Muscle of leg (tissue), 3 donors: ENCODE measurements at regions not wholly inside any gene's neighbourhood (a gene's known extent, or its start where the extent isn't known, plus 50 kb on each side); places are given as distances from the start of the nearest gene placed in this dataset.

Experiments
- DNase-seq: peaks from one replicate; pipeline ENCODE4 v3.0.0; 2013
- H3K27ac ChIP-seq: one replicate; pipeline ENCODE4 v1.5.1; 2013; ENCODE audit warnings: mild to moderate bottlenecking, low read length, control low read depth
- H3K27me3 ChIP-seq: one replicate; pipeline ENCODE4 v1.6.1; 2013; ENCODE audit warnings: low read length; ENCODE audit not compliant: control insufficient read depth, insufficient read depth
- H3K36me3 ChIP-seq: one replicate; pipeline ENCODE4 v1.6.1; 2013; ENCODE audit warnings: low read length; ENCODE audit not compliant: control insufficient read depth, insufficient read depth
- H3K4me1 ChIP-seq: one replicate; pipeline ENCODE4 v1.6.1; 2013; ENCODE audit warnings: low read length; ENCODE audit not compliant: control insufficient read depth, insufficient read depth
- H3K4me3 ChIP-seq: one replicate; pipeline ENCODE4 v1.5.1; 2013; ENCODE audit warnings: low read length, control low read depth
- H3K9me3 ChIP-seq: replicated peaks from 2 replicates; pipeline ENCODE4 v1.6.1; 2013; ENCODE audit warnings: low read depth, low read length; ENCODE audit not compliant: control insufficient read depth
- WGBS: methylation state at CpG from one replicate; pipeline ENCODE4 v1.1.5; 2013; ENCODE audit warnings: missing lambda C conversion rate; ENCODE audit not compliant: insufficient coverage; 5-methylcytosine and 5-hydroxymethylcytosine counted together

- no peaks in the 10 kb centered on the region for H3K4me1 ChIP-seq
- H3K4me3 ChIP-seq: no peak overlapping the region
- H3K9me3 ChIP-seq: no peaks in the 10 kb centered on the region
- no peak overlapping the region for H3K27ac ChIP-seq
- no peaks in the 10 kb centered on the region for H3K36me3 ChIP-seq
- no peak for DNase-seq
- H3K27me3 ChIP-seq: no peaks in the 10 kb centered on the region
- WGBS: 93% methylated on average over 10 of the region's 10 CpGs
Observed at GRCh38 chr4:32215277-32215676, 1495.1 kb downstream of the PCDH7 start.

- H3K27ac ChIP-seq: no peak overlapping the region
- no peak overlapping the region for H3K4me3 ChIP-seq
- DNase-seq: no peak
- H3K4me1 ChIP-seq: no peaks in the 10 kb centered on the region
- 90% methylated on average over 3 of the region's 9 CpGs for WGBS
- H3K9me3 ChIP-seq: no peaks in the 10 kb centered on the region
- H3K36me3 ChIP-seq: no peaks in the 10 kb centered on the region
- H3K27me3 ChIP-seq: no peaks in the 10 kb centered on the region
Observed at GRCh38 chr4:32216502-32216901, 1496.3 kb downstream of the PCDH7 start.

DNA sequence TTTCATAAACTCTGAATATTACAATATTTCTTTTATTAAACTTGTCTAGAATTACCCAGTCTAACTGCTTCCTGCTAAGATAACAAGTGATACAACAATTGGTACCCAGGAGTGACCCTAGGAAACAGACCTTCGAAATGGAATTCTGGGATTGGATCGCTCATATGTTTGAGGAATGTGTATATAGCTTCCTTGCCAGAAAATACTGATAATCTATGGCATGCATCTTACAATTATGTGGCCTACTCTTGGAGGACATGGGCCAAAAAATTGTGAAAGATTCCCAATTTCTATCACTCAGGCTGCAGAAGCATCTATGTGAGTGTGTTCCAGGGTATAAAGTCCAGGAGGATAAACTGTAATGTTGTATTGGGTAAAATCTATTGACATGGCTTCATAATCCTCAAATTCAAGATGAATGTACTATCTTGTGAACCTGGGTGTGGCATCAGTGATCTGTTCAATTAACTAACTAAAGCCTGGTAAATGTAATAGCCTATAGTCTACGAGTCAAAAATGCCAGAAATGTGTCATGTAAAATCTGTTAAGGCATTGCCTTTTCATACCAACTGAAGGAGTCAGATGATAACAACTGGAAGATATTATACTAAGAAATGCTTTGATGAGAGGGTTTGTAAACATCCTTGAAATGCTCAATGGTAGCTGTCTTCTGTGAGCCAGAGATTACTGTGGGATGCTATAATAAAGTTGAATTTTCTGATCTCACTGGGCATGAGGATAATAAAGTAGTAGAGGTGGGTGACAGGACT, 1499.3 kb downstream of the PCDH7 start:
- no peak overlapping the region for H3K4me3 ChIP-seq
- no peaks in the 10 kb centered on the region for H3K9me3 ChIP-seq
- no peak overlapping the region for H3K27ac ChIP-seq
- DNase-seq: no peak
- H3K4me1 ChIP-seq: no peaks in the 10 kb centered on the region
- H3K36me3 ChIP-seq: no peaks in the 10 kb centered on the region
- H3K27me3 ChIP-seq: no peaks in the 10 kb centered on the region
- WGBS: no CpG with 5 or more reads among the region's 3 CpGs

DNA sequence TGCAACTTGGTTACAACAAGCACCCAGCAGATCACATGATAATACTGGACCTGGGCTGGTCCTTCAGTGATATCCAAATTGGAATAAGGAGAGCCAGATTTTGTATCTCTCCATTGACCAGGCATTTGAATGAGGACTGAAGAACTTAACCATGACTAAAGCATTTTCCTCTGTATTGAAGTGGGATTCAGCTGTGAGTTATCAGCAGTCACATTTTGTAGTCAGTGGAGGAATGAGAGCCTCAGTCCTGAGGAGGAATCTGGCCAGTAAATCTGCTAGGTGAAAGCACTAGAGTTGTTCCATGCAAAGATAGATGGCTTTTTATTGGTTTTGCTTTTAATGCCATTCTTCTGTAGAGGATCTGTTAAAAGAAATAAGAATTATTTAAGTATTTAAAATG, 1506.0 kb downstream of the PCDH7 start:
- H3K4me1 ChIP-seq: no peaks in the 10 kb centered on the region
- H3K36me3 ChIP-seq: no peaks in the 10 kb centered on the region
- no peak for DNase-seq
- H3K4me3 ChIP-seq: no peak overlapping the region
- no peaks in the 10 kb centered on the region for H3K9me3 ChIP-seq
- no peak overlapping the region for H3K27ac ChIP-seq
- no peaks in the 10 kb centered on the region for H3K27me3 ChIP-seq

DNA sequence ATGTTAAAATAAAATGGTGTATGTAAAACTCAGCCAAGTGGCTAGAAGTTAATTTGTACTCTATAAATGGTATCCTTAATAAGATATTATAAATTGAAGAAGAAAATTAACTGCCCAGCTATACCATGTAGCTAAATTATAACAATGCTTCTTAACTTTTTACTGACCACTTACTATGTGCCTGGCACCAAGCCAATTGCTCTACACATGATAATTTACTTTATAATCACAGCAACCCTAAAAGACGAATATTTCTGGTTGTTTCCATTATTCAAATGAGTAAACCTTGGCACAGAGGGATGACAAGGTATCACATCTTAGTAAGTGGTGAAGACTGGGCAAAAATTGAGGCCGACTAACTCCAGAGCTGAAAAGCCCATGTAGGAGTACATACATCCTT, 1506.6 kb downstream of the PCDH7 start:
- no peak overlapping the region for H3K4me3 ChIP-seq
- no peaks in the 10 kb centered on the region for H3K9me3 ChIP-seq
- H3K36me3 ChIP-seq: no peaks in the 10 kb centered on the region
- H3K27me3 ChIP-seq: no peaks in the 10 kb centered on the region
- H3K4me1 ChIP-seq: no peaks in the 10 kb centered on the region
- no peak overlapping the region for H3K27ac ChIP-seq
- no CpG with 5 or more reads among the region's 2 CpGs for WGBS
- no peak for DNase-seq

GRCh38 chr4:32243926-32244325, 1523.8 kb downstream of the PCDH7 start:
- DNase-seq: no peak
- WGBS: no CpG with 5 or more reads among the region's 3 CpGs
- Histone ChIP-seq H3K4me1 (no peaks in the 10 kb centered on the region), H3K36me3 (no peaks in the 10 kb centered on the region), H3K9me3 (no peaks in the 10 kb centered on the region), H3K4me3 (no peak overlapping the region), H3K27me3 (no peaks in the 10 kb centered on the region), H3K27ac (no peak overlapping the region)

DNA sequence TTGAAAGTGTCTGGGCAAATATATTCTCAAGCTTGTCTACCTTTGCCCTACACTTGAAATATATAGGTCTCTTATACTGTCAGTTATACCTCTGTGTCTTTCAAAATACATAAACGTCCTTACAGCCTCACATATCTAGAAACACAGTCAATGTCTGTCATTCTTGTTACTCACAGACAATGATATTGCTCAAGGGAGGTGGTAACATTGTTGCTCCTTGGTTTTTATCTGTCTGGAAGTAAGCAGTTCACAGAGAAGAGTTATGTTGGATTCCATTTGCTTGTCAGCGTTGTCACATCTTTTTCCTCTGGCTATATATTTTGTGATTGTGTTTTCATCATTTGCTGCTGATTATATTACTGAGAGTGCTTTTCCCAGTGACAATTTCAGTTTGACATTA, 1528.9 kb downstream of the PCDH7 start:
- WGBS: no CpG with 5 or more reads among the region's 2 CpGs
- no peak overlapping the region for H3K4me3 ChIP-seq
- no peak overlapping the region for H3K27ac ChIP-seq
- no peak for DNase-seq
- H3K36me3 ChIP-seq: no peaks in the 10 kb centered on the region
- H3K9me3 ChIP-seq: no peaks in the 10 kb centered on the region
- no peaks in the 10 kb centered on the region for H3K4me1 ChIP-seq
- H3K27me3 ChIP-seq: no peaks in the 10 kb centered on the region

DNA sequence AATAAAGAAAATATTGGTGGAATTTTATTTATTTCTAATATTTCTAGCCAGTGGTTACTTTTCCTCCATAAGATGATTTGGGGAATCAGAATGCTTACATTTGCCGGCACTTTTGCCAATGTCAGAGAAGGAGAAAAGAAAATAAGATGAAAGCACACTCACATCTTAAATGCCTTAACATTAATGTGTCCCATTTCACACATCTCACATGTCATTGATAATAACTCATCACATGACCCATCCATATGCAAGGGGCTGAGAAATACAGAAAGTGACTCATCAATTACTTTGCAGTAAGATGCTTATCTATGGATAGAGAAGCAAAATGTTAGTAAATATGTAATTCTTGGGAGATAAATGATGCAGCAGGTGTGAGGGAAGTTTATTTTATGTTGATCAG, 1531.0 kb downstream of the PCDH7 start:
- no CpG with 5 or more reads among the region's 1 CpG for WGBS

GRCh38 chr4:32251926-32252325, 1531.8 kb downstream of the PCDH7 start:
- no peak overlapping the region for H3K27ac ChIP-seq
- H3K27me3 ChIP-seq: no peaks in the 10 kb centered on the region
- H3K9me3 ChIP-seq: no peaks in the 10 kb centered on the region
- no peaks in the 10 kb centered on the region for H3K4me1 ChIP-seq
- WGBS: 37% methylated on average over 2 of the region's 2 CpGs
- peak; percentile 1 for DNase-seq
- no peak overlapping the region for H3K4me3 ChIP-seq
- H3K36me3 ChIP-seq: no peaks in the 10 kb centered on the region

More for the DNA sequence above, 1531.0 kb downstream of the PCDH7 start:
- DNase-seq: no peak
- Histone ChIP-seq H3K9me3 (no peaks in the 10 kb centered on the region), H3K4me3 (no peak overlapping the region), H3K27me3 (no peaks in the 10 kb centered on the region), H3K36me3 (no peaks in the 10 kb centered on the region), H3K27ac (no peak overlapping the region), H3K4me1 (no peaks in the 10 kb centered on the region)

GRCh38 chr4:32254216-32254615, 1534.0 kb downstream of the PCDH7 start:
- Histone ChIP-seq H3K27me3 (no peaks in the 10 kb centered on the region), H3K36me3 (no peaks in the 10 kb centered on the region), H3K27ac (no peak overlapping the region), H3K9me3 (no peaks in the 10 kb centered on the region), H3K4me3 (no peak overlapping the region), H3K4me1 (no peaks in the 10 kb centered on the region)
- 91% methylated on average over 1 of the region's 3 CpGs for WGBS
- DNase-seq: no peak

- DNase-seq: no peak
- no CpG with 5 or more reads among the region's 2 CpGs for WGBS
Observed at GRCh38 chr4:32258986-32259385, 1538.8 kb downstream of the PCDH7 start.

More at GRCh38 chr4:32258986-32259385, 1538.8 kb downstream of the PCDH7 start:
- no peaks in the 10 kb centered on the region for H3K4me1 ChIP-seq
- H3K36me3 ChIP-seq: no peaks in the 10 kb centered on the region
- no peak overlapping the region for H3K4me3 ChIP-seq
- no peaks in the 10 kb centered on the region for H3K27me3 ChIP-seq
- H3K27ac ChIP-seq: no peak overlapping the region
- H3K9me3 ChIP-seq: no peaks in the 10 kb centered on the region
